ENCODE measurements at regions not wholly inside any gene's neighbourhood (a gene's known extent, or its start where the extent isn't known, plus 50 kb on each side); places are given as distances from the start of the nearest gene placed in this dataset.

DNA sequence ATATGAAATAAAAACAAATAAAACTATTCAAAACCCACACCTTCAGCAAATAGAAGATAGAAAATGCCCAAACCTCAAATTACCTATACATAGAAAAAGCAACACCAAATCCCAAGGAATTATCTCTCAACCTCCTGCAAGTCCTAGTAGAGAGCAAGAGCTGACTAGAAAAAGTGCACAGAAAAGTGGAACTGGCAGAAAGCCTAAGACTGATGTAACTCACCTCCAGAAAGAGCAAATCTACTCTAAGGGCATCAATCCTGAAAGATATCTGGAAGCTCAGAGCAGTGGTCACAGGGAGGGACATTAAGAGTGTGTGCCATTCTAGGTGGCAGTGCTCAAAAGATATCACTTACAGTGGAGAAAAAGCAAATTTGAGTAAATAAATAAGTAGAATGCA, 62.1 kb upstream of the PLEKHG7 start:
- H3K18ac ChIP-seq (ENCODE audit: low read depth in 1 of 2, low read length in 2 of 2) = no peak overlapping the region
- H2AK5ac ChIP-seq (ENCODE audit: low read length, severe bottlenecking) = no peak overlapping the region
- H3K27me3 ChIP-seq (ENCODE audit: control insufficient read depth in 1 of 2, insufficient read depth in 1 of 2, low read length in 2 of 2) = no peaks in the 10 kb centered on the region
- no peak overlapping the region for H3K4ac ChIP-seq (ENCODE audit: low read depth in 1 of 2, low read length in 2 of 2)
- H2BK5ac ChIP-seq (ENCODE audit: low read depth, low read length, poor library complexity, severe bottlenecking) = no peak overlapping the region
- H2BK15ac ChIP-seq (ENCODE audit: low read depth, poor library complexity, severe bottlenecking) = no peak overlapping the region
- no peaks in the 10 kb centered on the region for H3K79me1 ChIP-seq (replicated peaks; ENCODE audit: low read length, poor library complexity, severe bottlenecking)
- H4K8ac ChIP-seq (ENCODE audit: low read length) = no peak overlapping the region
- H2BK12ac ChIP-seq (ENCODE audit: low read length in 2 of 2) = no peak overlapping the region
- H3K4me2 ChIP-seq (ENCODE audit: low read length, poor library complexity, severe bottlenecking) = no peak overlapping the region
- no peaks in the 10 kb centered on the region for H3K9me3 ChIP-seq (ENCODE audit: control insufficient read depth, low read length)
- no peak overlapping the region for H3K9ac ChIP-seq (ENCODE audit: low read length)
- H2AFZ ChIP-seq (ENCODE audit: low read depth, low read length) = no peak overlapping the region
- no peaks in the 10 kb centered on the region for H3K36me3 ChIP-seq (ENCODE audit: control insufficient read depth in 1 of 2, insufficient read depth in 2 of 2, low read depth in 1 of 2, low read length in 2 of 2)
- no peak overlapping the region for H4K91ac ChIP-seq (ENCODE audit: low read length)
- no peak overlapping the region for H3K14ac ChIP-seq (ENCODE audit: low read length in 2 of 2)
- no peak overlapping the region for H2BK120ac ChIP-seq (ENCODE audit: low read depth, low read length)
- H3K4me1 ChIP-seq (ENCODE audit: control insufficient read depth, insufficient read depth, low read depth, low read length) = no peaks in the 10 kb centered on the region
- H3K4me3 ChIP-seq (ENCODE audit: insufficient read depth in 1 of 2, low read depth in 1 of 2, low read length in 2 of 2) = no peak overlapping the region
- no peak overlapping the region for H3K27ac ChIP-seq (ENCODE audit: low read length, poor library complexity, severe bottlenecking)
- no peak for DNase-seq
- H3K23ac ChIP-seq (ENCODE audit: low read length in 2 of 2) = no peak overlapping the region

DNA sequence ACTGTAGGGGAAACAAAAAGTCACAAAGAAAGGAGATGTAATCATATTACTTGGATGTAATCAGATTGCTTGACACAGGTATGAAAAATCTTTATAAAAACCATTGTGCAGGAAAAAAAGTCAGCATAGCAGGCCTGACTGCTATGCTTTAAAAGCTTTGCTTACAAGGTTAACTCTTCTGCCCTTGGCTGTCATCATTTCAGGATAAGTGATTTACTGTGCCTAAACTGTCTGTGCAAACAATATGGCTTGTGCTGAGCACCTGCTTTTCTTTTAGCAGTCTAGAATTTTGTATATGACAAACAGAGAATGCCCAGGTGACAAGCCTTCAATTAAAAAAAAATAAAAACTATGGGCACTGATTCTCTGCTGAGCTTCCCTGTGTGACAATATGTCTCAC, 63.8 kb upstream of the PLEKHG7 start:
- Histone ChIP-seq H2BK120ac (ENCODE audit: low read depth, low read length) (no peak overlapping the region), H3K79me1 (replicated peaks; ENCODE audit: low read length, poor library complexity, severe bottlenecking) (no peaks in the 10 kb centered on the region), H3K23ac (ENCODE audit: low read length in 2 of 2) (no peak overlapping the region), H3K27me3 (ENCODE audit: control insufficient read depth in 1 of 2, insufficient read depth in 1 of 2, low read length in 2 of 2) (no peaks in the 10 kb centered on the region), H3K4me1 (ENCODE audit: control insufficient read depth, insufficient read depth, low read depth, low read length) (no peaks in the 10 kb centered on the region), H3K4me2 (ENCODE audit: low read length, poor library complexity, severe bottlenecking) (no peak overlapping the region), H2AFZ (ENCODE audit: low read depth, low read length) (no peak overlapping the region), H3K4me3 (ENCODE audit: insufficient read depth in 1 of 2, low read depth in 1 of 2, low read length in 2 of 2) (no peak overlapping the region), H2BK5ac (ENCODE audit: low read depth, low read length, poor library complexity, severe bottlenecking) (no peak overlapping the region), H3K27ac (ENCODE audit: low read length, poor library complexity, severe bottlenecking) (no peak overlapping the region), H3K18ac (ENCODE audit: low read depth in 1 of 2, low read length in 2 of 2) (no peak overlapping the region), H4K91ac (ENCODE audit: low read length) (no peak overlapping the region), H2AK5ac (ENCODE audit: low read length, severe bottlenecking) (no peak overlapping the region), H3K14ac (ENCODE audit: low read length in 2 of 2) (no peak overlapping the region), H3K4ac (ENCODE audit: low read depth in 1 of 2, low read length in 2 of 2) (no peak overlapping the region), H3K9me3 (ENCODE audit: control insufficient read depth, low read length) (no peaks in the 10 kb centered on the region), H2BK12ac (ENCODE audit: low read length in 2 of 2) (no peak overlapping the region), H2BK15ac (ENCODE audit: low read depth, poor library complexity, severe bottlenecking) (no peak overlapping the region), H4K8ac (ENCODE audit: low read length) (no peak overlapping the region), H3K36me3 (ENCODE audit: control insufficient read depth in 1 of 2, insufficient read depth in 2 of 2, low read depth in 1 of 2, low read length in 2 of 2) (no peaks in the 10 kb centered on the region), H3K9ac (ENCODE audit: low read length) (no peak overlapping the region)
- DNase-seq = no peak

DNA sequence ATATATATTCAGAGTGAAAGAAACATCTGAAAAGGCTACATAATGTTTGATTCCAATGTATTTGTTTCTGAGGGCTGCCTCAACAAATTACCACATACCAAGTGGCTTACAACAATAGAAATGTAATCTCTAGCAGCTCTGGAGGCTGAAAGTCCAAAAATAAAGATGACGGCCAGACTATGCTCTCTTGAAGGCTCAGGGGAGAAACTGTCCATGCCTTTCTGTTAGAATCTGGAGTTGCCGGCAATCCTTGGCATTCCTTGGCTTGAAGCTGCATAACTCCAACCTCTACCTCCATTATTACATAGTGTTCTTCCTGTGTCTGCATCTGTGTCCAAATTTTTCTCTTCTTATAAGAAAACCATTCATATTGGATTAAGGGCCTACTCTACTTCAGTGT, 68.1 kb upstream of the PLEKHG7 start:
- H3K23ac ChIP-seq (ENCODE audit: low read length in 2 of 2) = no peak overlapping the region
- no peak overlapping the region for H3K14ac ChIP-seq (ENCODE audit: low read length in 2 of 2)
- H3K79me1 ChIP-seq (replicated peaks; ENCODE audit: low read length, poor library complexity, severe bottlenecking) = no peaks in the 10 kb centered on the region
- no peak overlapping the region for H4K91ac ChIP-seq (ENCODE audit: low read length)
- no peak overlapping the region for H3K4me2 ChIP-seq (ENCODE audit: low read length, poor library complexity, severe bottlenecking)
- H3K4ac ChIP-seq (ENCODE audit: low read depth in 1 of 2, low read length in 2 of 2) = no peak overlapping the region
- H3K9me3 ChIP-seq (ENCODE audit: control insufficient read depth, low read length) = no peaks in the 10 kb centered on the region
- H2BK5ac ChIP-seq (ENCODE audit: low read depth, low read length, poor library complexity, severe bottlenecking) = no peak overlapping the region
- H2BK12ac ChIP-seq (ENCODE audit: low read length in 2 of 2) = no peak overlapping the region
- no peak overlapping the region for H3K4me3 ChIP-seq (ENCODE audit: insufficient read depth in 1 of 2, low read depth in 1 of 2, low read length in 2 of 2)
- WGBS = 89% methylated on average over 2 of the region's 2 CpGs
- peaks cover 1% of the 10 kb centered on the region for H3K4me1 ChIP-seq (ENCODE audit: control insufficient read depth, insufficient read depth, low read depth, low read length)
- DNase-seq = no peak
- no peak overlapping the region for H2AK5ac ChIP-seq (ENCODE audit: low read length, severe bottlenecking)
- H3K18ac ChIP-seq (ENCODE audit: low read depth in 1 of 2, low read length in 2 of 2) = no peak overlapping the region
- H4K8ac ChIP-seq (ENCODE audit: low read length) = no peak overlapping the region
- no peaks in the 10 kb centered on the region for H3K27me3 ChIP-seq (ENCODE audit: control insufficient read depth in 1 of 2, insufficient read depth in 1 of 2, low read length in 2 of 2)
- no peak overlapping the region for H2BK15ac ChIP-seq (ENCODE audit: low read depth, poor library complexity, severe bottlenecking)
- no peak overlapping the region for H3K27ac ChIP-seq (ENCODE audit: low read length, poor library complexity, severe bottlenecking)
- no peak overlapping the region for H2BK120ac ChIP-seq (ENCODE audit: low read depth, low read length)
- H3K36me3 ChIP-seq (ENCODE audit: control insufficient read depth in 1 of 2, insufficient read depth in 2 of 2, low read depth in 1 of 2, low read length in 2 of 2) = no peaks in the 10 kb centered on the region
- H3K9ac ChIP-seq (ENCODE audit: low read length) = no peak overlapping the region
- H2AFZ ChIP-seq (ENCODE audit: low read depth, low read length) = no peak overlapping the region

DNA sequence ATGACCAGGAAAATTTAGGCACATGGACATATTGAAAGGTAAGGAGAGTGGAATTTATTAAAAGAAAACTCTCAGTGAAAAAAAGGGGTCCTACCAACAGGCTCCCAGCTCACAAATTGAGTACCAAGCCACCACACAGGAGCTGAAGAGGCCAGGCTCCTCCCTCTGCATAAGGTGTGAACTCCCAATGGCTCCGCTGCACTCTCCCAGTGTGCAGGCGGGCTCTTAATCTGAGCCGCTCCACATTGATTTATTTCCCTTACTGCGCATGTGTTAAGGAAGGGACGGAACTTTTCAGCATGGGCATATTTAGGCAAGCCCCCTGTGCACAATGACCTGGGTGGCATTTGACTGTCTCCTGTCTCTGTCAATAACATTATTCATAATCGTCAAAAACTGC, 68.6 kb upstream of the PLEKHG7 start:
- H3K36me3 ChIP-seq (ENCODE audit: control insufficient read depth in 1 of 2, insufficient read depth in 2 of 2, low read depth in 1 of 2, low read length in 2 of 2) = no peaks in the 10 kb centered on the region
- H3K14ac ChIP-seq (ENCODE audit: low read length in 2 of 2) = no peak overlapping the region
- H3K9me3 ChIP-seq (ENCODE audit: control insufficient read depth, low read length) = no peaks in the 10 kb centered on the region
- no peak overlapping the region for H3K27ac ChIP-seq (ENCODE audit: low read length, poor library complexity, severe bottlenecking)
- H2BK15ac ChIP-seq (ENCODE audit: low read depth, poor library complexity, severe bottlenecking) = no peak overlapping the region
- WGBS = 94% methylated on average over 6 of the region's 6 CpGs
- no peak overlapping the region for H3K18ac ChIP-seq (ENCODE audit: low read depth in 1 of 2, low read length in 2 of 2)
- no peak overlapping the region for H3K4me2 ChIP-seq (ENCODE audit: low read length, poor library complexity, severe bottlenecking)
- H3K79me1 ChIP-seq (replicated peaks; ENCODE audit: low read length, poor library complexity, severe bottlenecking) = no peaks in the 10 kb centered on the region
- no peaks in the 10 kb centered on the region for H3K27me3 ChIP-seq (ENCODE audit: control insufficient read depth in 1 of 2, insufficient read depth in 1 of 2, low read length in 2 of 2)
- H2BK120ac ChIP-seq (ENCODE audit: low read depth, low read length) = no peak overlapping the region
- H2AFZ ChIP-seq (ENCODE audit: low read depth, low read length) = no peak overlapping the region
- H4K91ac ChIP-seq (ENCODE audit: low read length) = no peak overlapping the region
- H3K9ac ChIP-seq (ENCODE audit: low read length) = no peak overlapping the region
- no peak overlapping the region for H3K4me3 ChIP-seq (ENCODE audit: insufficient read depth in 1 of 2, low read depth in 1 of 2, low read length in 2 of 2)
- no peak overlapping the region for H4K8ac ChIP-seq (ENCODE audit: low read length)
- no peak overlapping the region for H2AK5ac ChIP-seq (ENCODE audit: low read length, severe bottlenecking)
- H2BK5ac ChIP-seq (ENCODE audit: low read depth, low read length, poor library complexity, severe bottlenecking) = no peak overlapping the region
- H3K4me1 ChIP-seq (ENCODE audit: control insufficient read depth, insufficient read depth, low read depth, low read length) = peaks cover 4% of the 10 kb centered on the region
- no peak overlapping the region for H3K23ac ChIP-seq (ENCODE audit: low read length in 2 of 2)
- no peak for DNase-seq
- H3K4ac ChIP-seq (ENCODE audit: low read depth in 1 of 2, low read length in 2 of 2) = no peak overlapping the region
- no peak overlapping the region for H2BK12ac ChIP-seq (ENCODE audit: low read length in 2 of 2)

All from mesenchymal stem cell (in vitro differentiated cells and primary cell).